ENCODE measurements at regions not wholly inside any gene's neighbourhood (a gene's known extent, or its start where the extent isn't known, plus 50 kb on each side); places are given as distances from the start of the nearest gene placed in this dataset.
A peak's percentile ranks its signal among the peaks of the same experiment; 100 is the strongest.

GRCh38 chr2:67462738-67463496 lies 65.8 kb downstream of the ETAA1 start:
- no peak for DNase-seq (ENCODE audit: low read depth)
- no peak for TF ChIP-seq CTCF (conservative IDR thresholded peaks at IDR 0.05; ENCODE audit: low read depth, low read length)
- no peak overlapping the region for H3K4me3 ChIP-seq (ENCODE audit: low read depth, low read length)

GRCh38 chr2:67463810-67464209 lies 66.7 kb downstream of the ETAA1 start:
- H3K4me3 ChIP-seq (ENCODE audit: low read depth, low read length): no peak overlapping the region
- TF ChIP-seq CTCF (conservative IDR thresholded peaks at IDR 0.05; ENCODE audit: low read depth, low read length): no peak
- no peak for DNase-seq (ENCODE audit: low read depth)

- no peak overlapping the region for H3K4me3 ChIP-seq (ENCODE audit: low read depth, low read length)
- no peak for DNase-seq (ENCODE audit: low read depth)
- TF ChIP-seq CTCF (conservative IDR thresholded peaks at IDR 0.05; ENCODE audit: low read depth, low read length): no peak
Measured at GRCh38 chr2:67465623-67466022, 68.5 kb downstream of the ETAA1 start.

GRCh38 chr2:67466734-67467133 lies 69.6 kb downstream of the ETAA1 start:
- no peak overlapping the region for H3K4me3 ChIP-seq (ENCODE audit: low read depth, low read length)
- no peak for DNase-seq (ENCODE audit: low read depth)
- TF ChIP-seq CTCF (conservative IDR thresholded peaks at IDR 0.05; ENCODE audit: low read depth, low read length): no peak

- no peak for DNase-seq (ENCODE audit: low read depth)
- TF ChIP-seq CTCF (conservative IDR thresholded peaks at IDR 0.05; ENCODE audit: low read depth, low read length): no peak
- no peak overlapping the region for H3K4me3 ChIP-seq (ENCODE audit: low read depth, low read length)
Measured at GRCh38 chr2:67471681-67472080, 74.5 kb downstream of the ETAA1 start.

- TF ChIP-seq CTCF (conservative IDR thresholded peaks at IDR 0.05; ENCODE audit: low read depth, low read length): peak; percentile 63
- no peak for DNase-seq (ENCODE audit: low read depth)
Measured at GRCh38 chr2:67476809-67477790, 80.0 kb downstream of the ETAA1 start.

More at GRCh38 chr2:67476809-67477790, 80.0 kb downstream of the ETAA1 start:
- H3K4me3 ChIP-seq (ENCODE audit: low read depth, low read length): no peak overlapping the region
